ENCODE measurements at regions not wholly inside any gene's neighbourhood (a gene's known extent, or its start where the extent isn't known, plus 50 kb on each side); places are given as distances from the start of the nearest gene placed in this dataset.

GRCh38 chr3:6182476-6182875 is 678.4 kb upstream of the GRM7 start:
- H3K4me3 ChIP-seq (ENCODE audit: low read length): no peak overlapping the region
- no peak for TF ChIP-seq CTCF (conservative IDR thresholded peaks at IDR 0.05; ENCODE audit: low read length)
- no peak for DNase-seq (ENCODE audit: low read depth)

- H3K4me3 ChIP-seq (ENCODE audit: low read length): no peak overlapping the region
- TF ChIP-seq CTCF (conservative IDR thresholded peaks at IDR 0.05; ENCODE audit: low read length): no peak
- DNase-seq (ENCODE audit: low read depth): no peak
These were observed 678.0 kb upstream of the GRM7 start for GRCh38 chr3:6182909-6183308.

GRCh38 chr3:6189384-6189783 is 671.5 kb upstream of the GRM7 start:
- no peak for TF ChIP-seq CTCF (conservative IDR thresholded peaks at IDR 0.05; ENCODE audit: low read length)
- DNase-seq (ENCODE audit: low read depth): no peak
- H3K4me3 ChIP-seq (ENCODE audit: low read length): no peak overlapping the region

- DNase-seq (ENCODE audit: low read depth): no peak
- no peak overlapping the region for H3K4me3 ChIP-seq (ENCODE audit: low read length)
- TF ChIP-seq CTCF (conservative IDR thresholded peaks at IDR 0.05; ENCODE audit: low read length): no peak
These were observed 656.0 kb upstream of the GRM7 start for GRCh38 chr3:6204891-6205290.

GRCh38 chr3:6216135-6217026 is 644.5 kb upstream of the GRM7 start:
- DNase-seq (ENCODE audit: low read depth): no peak
- TF ChIP-seq CTCF (conservative IDR thresholded peaks at IDR 0.05; ENCODE audit: low read length): no peak
- no peak overlapping the region for H3K4me3 ChIP-seq (ENCODE audit: low read length)

- H3K4me3 ChIP-seq (ENCODE audit: low read length): no peak overlapping the region
- TF ChIP-seq CTCF (conservative IDR thresholded peaks at IDR 0.05; ENCODE audit: low read length): no peak
- DNase-seq (ENCODE audit: low read depth): no peak
These were observed 640.5 kb upstream of the GRM7 start for GRCh38 chr3:6220447-6220846.

- DNase-seq (ENCODE audit: low read depth): no peak
- H3K4me3 ChIP-seq (ENCODE audit: low read length): no peak overlapping the region
- no peak for TF ChIP-seq CTCF (conservative IDR thresholded peaks at IDR 0.05; ENCODE audit: low read length)
These were observed 638.8 kb upstream of the GRM7 start for GRCh38 chr3:6222069-6222468.

Data from AG10803 (cell line).